SU-DHL-6 (cell line): ENCODE measurements at regions not wholly inside any gene's neighbourhood (a gene's known extent, or its start where the extent isn't known, plus 50 kb on each side); places are given as distances from the start of the nearest gene placed in this dataset.

Experiments
- CTCF ChIP-seq: fragments of 200-600 bp; sonication (generic); IDR thresholded peaks from one replicate; pipeline ENCODE4 v1.5.1; 2017; ENCODE audit warnings: antibody characterized with exemption, mild to moderate bottlenecking, low read length, moderate library complexity; ENCODE audit not compliant: insufficient read depth, poor library complexity, severe bottlenecking
- EZH2phosphoT487 ChIP-seq: fragments of 200-600 bp; sonication (generic), shearing (Covaris generic); conservative IDR thresholded peaks from 2 replicates; pipeline ENCODE4 v1.6.1; 2018; ENCODE audit warnings: mild to moderate bottlenecking, antibody characterized with exemption, low read length, moderate library complexity, mixed read lengths

GRCh38 chrX:109872021-109872732 lies 130.7 kb upstream of the TMEM164 start:
- no peak for TF ChIP-seq CTCF
- no peak for TF ChIP-seq EZH2phosphoT487
